Bronchial epithelial cell (primary cell): ENCODE measurements at regions not wholly inside any gene's neighbourhood (a gene's known extent, or its start where the extent isn't known, plus 50 kb on each side); places are given as distances from the start of the nearest gene placed in this dataset.
A peak's percentile ranks its signal among the peaks of the same experiment; 100 is the strongest.

Experiments used
- DNase-seq: peaks from one replicate; pipeline ENCODE4 v3.0.0-alpha.2; 2010; ENCODE audit warnings: low read depth
- FAIRE-seq: peaks from 2 replicates; lab custom pipeline; 2011; peaks lifted over from hg19 to GRCh38; lab: Jason Lieb, UNC
- H3K27me3 ChIP-seq: 2 replicates; pipeline ENCODE4 v1.5.1; 2011; ENCODE audit warnings: low read length; ENCODE audit not compliant: control insufficient read depth, insufficient read depth
- H3K36me3 ChIP-seq: 2 replicates; pipeline ENCODE4 v1.5.1; 2011; ENCODE audit warnings: low read length; ENCODE audit not compliant: control insufficient read depth, insufficient read depth
- H3K4me3 ChIP-seq: 2 replicates; pipeline ENCODE4 v1.5.1; 2011; ENCODE audit warnings: mild to moderate bottlenecking, low read depth, low read length, control low read depth
- TF ChIP-seq, protein P1 (sequence below): IDR thresholded peaks from 2 replicates; pipeline ENCODE4 v1.5.1; 2011; ENCODE audit warnings: mild to moderate bottlenecking, moderate library complexity, low read length, control low read depth, inconsistent platforms; ENCODE audit not compliant: insufficient read depth, severe bottlenecking

DNA sequence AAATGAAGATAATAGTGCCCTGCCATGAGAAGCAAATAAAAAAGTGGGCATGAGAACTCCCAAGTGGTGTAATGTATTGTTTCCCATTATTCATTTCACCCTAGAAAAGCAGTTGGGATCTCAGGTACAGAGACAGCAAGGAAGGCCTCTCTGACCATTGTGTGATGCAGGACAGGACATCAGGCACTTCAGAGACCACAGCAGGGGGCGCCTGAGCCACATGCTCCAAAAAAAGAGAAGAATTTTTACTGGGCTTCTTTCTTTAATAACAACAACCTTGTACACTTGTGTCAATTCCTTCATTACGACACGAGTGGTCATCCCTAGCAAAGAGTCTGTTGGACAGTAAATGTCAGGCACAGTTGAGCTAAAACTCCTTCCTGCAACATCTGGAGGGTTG is 533.3 kb downstream of the OMA1 start:
- TF ChIP-seq, protein P1, sequence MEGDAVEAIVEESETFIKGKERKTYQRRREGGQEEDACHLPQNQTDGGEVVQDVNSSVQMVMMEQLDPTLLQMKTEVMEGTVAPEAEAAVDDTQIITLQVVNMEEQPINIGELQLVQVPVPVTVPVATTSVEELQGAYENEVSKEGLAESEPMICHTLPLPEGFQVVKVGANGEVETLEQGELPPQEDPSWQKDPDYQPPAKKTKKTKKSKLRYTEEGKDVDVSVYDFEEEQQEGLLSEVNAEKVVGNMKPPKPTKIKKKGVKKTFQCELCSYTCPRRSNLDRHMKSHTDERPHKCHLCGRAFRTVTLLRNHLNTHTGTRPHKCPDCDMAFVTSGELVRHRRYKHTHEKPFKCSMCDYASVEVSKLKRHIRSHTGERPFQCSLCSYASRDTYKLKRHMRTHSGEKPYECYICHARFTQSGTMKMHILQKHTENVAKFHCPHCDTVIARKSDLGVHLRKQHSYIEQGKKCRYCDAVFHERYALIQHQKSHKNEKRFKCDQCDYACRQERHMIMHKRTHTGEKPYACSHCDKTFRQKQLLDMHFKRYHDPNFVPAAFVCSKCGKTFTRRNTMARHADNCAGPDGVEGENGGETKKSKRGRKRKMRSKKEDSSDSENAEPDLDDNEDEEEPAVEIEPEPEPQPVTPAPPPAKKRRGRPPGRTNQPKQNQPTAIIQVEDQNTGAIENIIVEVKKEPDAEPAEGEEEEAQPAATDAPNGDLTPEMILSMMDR: no peak
- FAIRE-seq (no peak), DNase-seq (no peak)
- H3K36me3 ChIP-seq: no peaks in the 10 kb centered on the region
- H3K27me3 ChIP-seq: no peaks in the 10 kb centered on the region
- no peak overlapping the region for H3K4me3 ChIP-seq

DNA sequence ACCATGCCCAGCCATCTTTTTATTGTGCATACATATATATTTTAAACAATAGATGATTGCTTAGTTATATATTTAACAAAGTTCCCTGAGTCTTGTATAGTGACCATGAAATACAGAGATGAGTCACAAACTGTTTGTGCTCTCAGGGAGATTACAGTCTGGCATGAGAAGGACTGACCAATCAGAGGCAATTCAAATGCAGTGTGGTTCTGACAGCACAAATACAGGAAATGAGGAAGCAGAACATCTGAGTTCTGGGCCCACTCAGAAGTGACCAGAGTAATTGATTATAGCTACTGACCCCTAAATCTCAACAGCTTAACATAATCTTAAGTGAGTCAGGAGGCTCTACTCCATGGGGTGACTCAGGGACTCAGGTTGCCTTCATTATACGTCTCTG is 534.5 kb downstream of the OMA1 start:
- no peak for FAIRE-seq
- TF ChIP-seq, protein P1: no peak
- H3K36me3 ChIP-seq: no peaks in the 10 kb centered on the region
- peak; percentile 4 for DNase-seq
- H3K4me3 ChIP-seq: no peak overlapping the region
- no peaks in the 10 kb centered on the region for H3K27me3 ChIP-seq

GRCh38 chr1:58006421-58007046 is 540.0 kb downstream of the OMA1 start:
- no peak for DNase-seq
- H3K27me3 ChIP-seq: peaks cover 2% of the 10 kb centered on the region
- H3K36me3 ChIP-seq: no peaks in the 10 kb centered on the region
- TF ChIP-seq, protein P1: no peak
- FAIRE-seq: no peak
- no peak overlapping the region for H3K4me3 ChIP-seq

DNA sequence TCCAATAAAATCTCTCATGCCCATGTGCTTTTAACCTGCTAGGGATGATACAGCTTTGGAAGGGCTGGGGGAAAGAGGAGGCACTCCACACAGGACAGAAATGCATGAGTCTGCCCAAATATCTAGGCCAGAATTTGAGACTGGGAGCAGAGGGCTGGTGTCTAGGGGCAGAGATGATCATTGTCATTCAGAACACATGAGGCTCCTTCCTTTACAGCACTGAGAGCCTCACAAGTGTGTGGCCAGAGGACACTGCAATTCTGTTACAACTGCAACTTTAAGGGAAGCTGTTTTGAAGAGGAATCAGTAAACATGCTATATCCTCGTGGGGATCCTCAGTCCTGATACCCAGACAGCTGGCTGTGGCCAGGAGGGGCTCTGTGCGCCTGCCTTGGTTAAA is 541.3 kb downstream of the OMA1 start:
- FAIRE-seq: no peak
- peaks cover 2% of the 10 kb centered on the region for H3K27me3 ChIP-seq
- no peak for DNase-seq
- H3K4me3 ChIP-seq: no peak overlapping the region
- no peaks in the 10 kb centered on the region for H3K36me3 ChIP-seq
- TF ChIP-seq, protein P1: no peak

DNA sequence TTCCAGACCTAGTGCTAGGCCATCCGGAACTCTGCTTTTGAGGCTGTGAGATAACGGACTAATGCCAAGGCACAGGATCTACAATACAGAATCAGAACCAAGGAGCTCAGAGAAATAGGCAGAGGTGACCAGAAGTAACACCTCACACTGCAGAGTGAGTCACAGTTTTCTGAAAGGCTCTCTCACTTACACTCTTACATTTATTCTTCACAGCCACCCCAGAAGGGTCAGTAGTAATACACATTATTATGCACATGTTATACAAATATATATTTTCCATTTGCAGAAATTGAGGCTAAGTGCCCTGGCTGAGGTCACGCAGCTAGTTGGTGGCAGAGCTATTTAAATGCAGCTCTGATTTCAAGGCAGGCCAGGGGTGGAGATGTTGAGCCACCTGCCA is 542.5 kb downstream of the OMA1 start:
- FAIRE-seq (peak; percentile 13), DNase-seq (no peak)
- TF ChIP-seq, protein P1: no peak
- H3K4me3 ChIP-seq: no peak overlapping the region
- no peaks in the 10 kb centered on the region for H3K36me3 ChIP-seq
- H3K27me3 ChIP-seq: peaks cover 2% of the 10 kb centered on the region

DNA sequence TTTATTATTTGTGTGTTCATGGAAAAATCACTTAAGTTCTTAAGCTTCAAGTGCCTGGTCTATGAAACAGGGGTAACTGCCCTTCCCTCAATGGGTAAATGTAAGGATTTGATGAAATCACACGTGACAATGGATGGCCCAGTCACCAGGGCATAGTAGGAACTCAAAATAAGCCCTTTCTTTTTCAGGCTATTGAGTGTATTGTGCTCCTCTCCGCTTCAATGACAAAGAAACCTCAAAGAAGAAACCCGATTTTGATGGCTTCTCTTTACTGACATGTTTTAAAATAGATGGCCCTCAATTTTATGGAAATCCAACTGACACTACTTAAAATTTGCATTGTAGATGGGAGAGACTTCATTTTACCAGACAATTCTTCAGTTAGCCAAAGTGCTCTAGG is 543.5 kb downstream of the OMA1 start:
- TF ChIP-seq, protein P1: no peak
- peaks cover 2% of the 10 kb centered on the region for H3K27me3 ChIP-seq
- FAIRE-seq (no peak), DNase-seq (no peak)
- H3K4me3 ChIP-seq: no peak overlapping the region
- no peaks in the 10 kb centered on the region for H3K36me3 ChIP-seq
